ENCODE measurements at regions not wholly inside any gene's neighbourhood (a gene's known extent, or its start where the extent isn't known, plus 50 kb on each side); places are given as distances from the start of the nearest gene placed in this dataset.

DNA sequence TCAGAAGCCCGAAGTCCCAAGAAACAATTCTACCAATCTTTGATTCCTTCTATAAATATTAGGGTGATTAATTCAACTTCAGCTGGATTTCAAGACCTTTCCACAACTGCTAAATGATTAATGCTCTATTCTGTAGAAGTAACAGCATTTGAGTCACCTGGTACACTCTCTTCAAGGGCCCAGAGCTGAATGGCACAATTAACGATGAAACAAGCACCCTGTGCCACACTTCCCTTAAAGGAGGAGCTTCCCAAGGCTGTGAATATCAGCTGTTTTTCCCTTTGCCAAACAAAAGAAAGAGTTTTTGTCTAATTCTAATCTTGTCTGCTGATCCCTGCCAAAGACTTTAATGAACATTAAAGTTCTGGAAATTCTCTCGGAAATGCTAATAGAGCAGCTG, 56.0 kb downstream of the BOD1L2 start:
- DNase-seq (ENCODE audit: low read depth, low spot score): no peak
- in situ Hi-C loops (cut with HindIII; ENCODE audit: low sequenced_read_pairs): no loop called here

DNA sequence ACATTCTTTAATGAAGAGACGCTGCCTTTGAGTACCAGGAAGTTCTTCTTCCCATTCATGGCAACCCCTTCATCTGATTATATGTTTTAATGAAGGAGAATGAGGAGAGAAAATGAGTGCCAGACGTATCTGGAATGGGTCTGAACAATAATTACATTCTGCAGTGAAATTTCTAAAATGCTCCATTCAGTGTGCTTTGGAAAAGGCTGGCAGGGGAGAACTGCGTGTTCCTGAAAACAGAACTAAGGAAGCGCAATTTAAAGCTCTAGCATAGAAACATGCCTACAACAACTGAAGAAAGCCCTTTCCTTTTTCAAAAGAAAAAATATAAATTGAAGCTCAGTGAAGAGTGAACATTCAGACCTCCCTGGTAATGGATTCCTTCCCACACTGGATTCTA, 58.8 kb downstream of the BOD1L2 start:
- in situ Hi-C loops (cut with HindIII; ENCODE audit: low sequenced_read_pairs): no loop called here
- no peak for DNase-seq (ENCODE audit: low read depth, low spot score)

More for the DNA sequence above, 56.0 kb downstream of the BOD1L2 start:
- TF ChIP-seq, protein P1, sequence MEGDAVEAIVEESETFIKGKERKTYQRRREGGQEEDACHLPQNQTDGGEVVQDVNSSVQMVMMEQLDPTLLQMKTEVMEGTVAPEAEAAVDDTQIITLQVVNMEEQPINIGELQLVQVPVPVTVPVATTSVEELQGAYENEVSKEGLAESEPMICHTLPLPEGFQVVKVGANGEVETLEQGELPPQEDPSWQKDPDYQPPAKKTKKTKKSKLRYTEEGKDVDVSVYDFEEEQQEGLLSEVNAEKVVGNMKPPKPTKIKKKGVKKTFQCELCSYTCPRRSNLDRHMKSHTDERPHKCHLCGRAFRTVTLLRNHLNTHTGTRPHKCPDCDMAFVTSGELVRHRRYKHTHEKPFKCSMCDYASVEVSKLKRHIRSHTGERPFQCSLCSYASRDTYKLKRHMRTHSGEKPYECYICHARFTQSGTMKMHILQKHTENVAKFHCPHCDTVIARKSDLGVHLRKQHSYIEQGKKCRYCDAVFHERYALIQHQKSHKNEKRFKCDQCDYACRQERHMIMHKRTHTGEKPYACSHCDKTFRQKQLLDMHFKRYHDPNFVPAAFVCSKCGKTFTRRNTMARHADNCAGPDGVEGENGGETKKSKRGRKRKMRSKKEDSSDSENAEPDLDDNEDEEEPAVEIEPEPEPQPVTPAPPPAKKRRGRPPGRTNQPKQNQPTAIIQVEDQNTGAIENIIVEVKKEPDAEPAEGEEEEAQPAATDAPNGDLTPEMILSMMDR (IDR thresholded peaks at IDR 0.05; ENCODE audit: low read depth, low read length): no peak
- H3K4me3 ChIP-seq (ENCODE audit: low read depth, low read length): no peak overlapping the region

DNA sequence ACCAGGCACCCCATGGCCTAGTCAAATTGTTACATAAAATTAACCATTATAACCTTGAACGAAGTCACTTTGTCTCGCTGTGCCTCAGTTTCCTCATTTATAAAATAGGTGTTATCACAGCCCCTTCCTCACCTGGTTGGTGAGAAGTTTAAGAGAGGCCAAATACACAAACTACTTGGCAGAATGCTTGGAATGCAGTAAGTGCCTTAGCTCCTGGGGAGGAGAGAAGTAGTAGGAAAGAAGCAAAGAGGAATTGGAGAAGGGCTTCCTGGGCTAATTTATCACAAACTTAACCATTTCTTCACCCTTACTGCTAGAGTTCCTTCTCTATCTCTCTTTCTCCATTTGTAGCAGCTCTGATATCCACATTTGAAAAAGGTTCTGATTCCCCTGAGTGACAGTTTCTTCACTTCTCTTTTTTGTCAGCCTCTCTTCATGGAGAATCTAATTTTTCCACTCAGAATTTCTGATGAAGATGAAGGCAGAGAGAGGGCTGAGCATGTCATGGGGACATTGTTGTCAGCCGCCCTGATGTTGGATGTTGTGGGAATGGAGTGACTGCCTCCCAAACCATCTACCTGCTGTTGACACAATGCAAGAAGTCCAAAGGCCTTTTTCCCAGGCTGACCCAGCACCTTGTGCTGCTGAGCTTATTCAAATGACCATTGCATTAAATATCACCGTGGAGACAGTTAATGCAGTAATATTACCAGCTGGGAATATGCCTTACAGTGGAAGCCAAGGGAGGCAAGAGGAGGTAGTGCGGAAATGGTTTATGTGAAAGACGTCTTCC, 60.4 kb downstream of the BOD1L2 start:
- TF ChIP-seq, protein P1 (IDR thresholded peaks at IDR 0.05; ENCODE audit: low read depth, low read length): no peak
- in situ Hi-C loops (cut with HindIII; ENCODE audit: low sequenced_read_pairs): no loop called here
- DNase-seq (ENCODE audit: low read depth, low spot score): no peak
- no peak overlapping the region for H3K4me3 ChIP-seq (ENCODE audit: low read depth, low read length)

More for the DNA sequence above, 58.8 kb downstream of the BOD1L2 start:
- no peak overlapping the region for H3K4me3 ChIP-seq (ENCODE audit: low read depth, low read length)
- TF ChIP-seq, protein P1 (IDR thresholded peaks at IDR 0.05; ENCODE audit: low read depth, low read length): no peak

DNA sequence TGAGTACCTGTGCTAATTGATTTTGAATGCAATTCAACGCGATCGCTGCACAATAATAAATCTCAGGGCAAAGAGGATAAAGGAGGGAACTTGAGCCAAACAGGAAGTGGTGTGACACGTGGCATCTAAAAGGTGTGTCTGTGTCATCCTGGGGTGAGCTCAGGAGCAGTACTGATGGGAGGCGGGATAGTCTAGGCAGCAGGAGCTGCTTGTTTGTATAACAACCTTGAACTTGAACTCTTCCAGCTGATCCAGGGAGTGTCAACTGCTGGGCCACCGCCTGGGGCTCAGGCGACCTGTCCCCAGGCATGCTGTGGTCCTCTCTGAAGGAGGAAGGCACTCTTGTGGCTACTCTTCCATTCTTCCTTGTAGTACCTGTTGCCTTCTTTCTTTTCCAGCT, 61.2 kb downstream of the BOD1L2 start:
- TF ChIP-seq, protein P1 (IDR thresholded peaks at IDR 0.05; ENCODE audit: low read depth, low read length): no peak
- in situ Hi-C loops (cut with HindIII; ENCODE audit: low sequenced_read_pairs): no loop called here

DNA sequence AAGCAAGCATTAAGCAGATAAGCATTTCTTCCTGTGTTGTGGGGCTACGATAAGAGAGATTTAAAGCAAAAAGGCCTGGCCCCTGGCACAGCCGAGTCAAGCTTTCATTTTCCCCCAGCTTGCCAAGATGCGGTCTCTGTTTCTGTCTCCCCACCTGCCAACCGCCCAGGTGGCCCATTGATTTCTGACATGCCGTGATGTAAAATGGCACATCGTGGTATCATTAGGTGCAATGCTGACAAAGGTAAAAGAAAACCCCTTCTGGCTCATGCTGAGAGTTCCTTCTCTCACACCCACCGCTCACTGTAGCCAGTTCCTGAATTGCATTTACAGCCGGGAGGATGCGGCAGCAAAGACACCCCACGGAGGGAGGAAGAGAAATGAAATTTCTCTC, 62.8 kb downstream of the BOD1L2 start:
- in situ Hi-C loops (cut with HindIII; ENCODE audit: low sequenced_read_pairs): no loop called here
- TF ChIP-seq, protein P1 (IDR thresholded peaks at IDR 0.05; ENCODE audit: low read depth, low read length): no peak
- DNase-seq (ENCODE audit: low read depth, low spot score): no peak
- H3K4me3 ChIP-seq (ENCODE audit: low read depth, low read length): no peak overlapping the region

More for the DNA sequence above, 61.2 kb downstream of the BOD1L2 start:
- no peak for DNase-seq (ENCODE audit: low read depth, low spot score)
- no peak overlapping the region for H3K4me3 ChIP-seq (ENCODE audit: low read depth, low read length)

DNA sequence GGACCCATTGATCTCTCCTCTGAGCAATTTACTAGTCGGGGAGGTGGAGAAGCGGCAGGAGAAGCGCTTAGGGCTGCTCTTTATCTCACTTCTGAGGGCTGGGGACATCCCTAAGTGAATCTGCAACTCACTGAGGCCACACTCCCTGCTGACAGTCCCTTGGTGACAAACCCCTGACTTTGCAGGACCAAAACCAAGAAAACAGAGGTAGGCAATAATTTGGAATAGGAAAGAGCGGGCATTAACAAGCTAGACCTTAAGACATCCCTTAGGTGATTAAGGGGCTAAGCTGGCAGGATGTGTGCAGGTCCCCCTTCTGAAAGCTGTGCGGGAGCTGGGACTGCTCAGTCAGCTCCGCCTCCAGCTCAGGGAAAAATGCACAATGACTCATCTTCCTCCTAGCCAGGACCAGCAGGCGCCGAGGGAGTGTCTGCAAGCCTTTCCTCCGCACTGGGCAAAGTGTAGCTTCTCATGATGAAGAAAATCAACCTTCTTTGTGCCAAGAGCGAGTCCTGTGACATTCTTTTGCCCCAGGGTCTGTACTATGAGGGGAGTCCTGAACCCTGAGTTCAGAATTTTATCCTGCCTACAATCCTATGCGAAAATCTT, 63.3 kb downstream of the BOD1L2 start:
- H3K4me3 ChIP-seq (ENCODE audit: low read depth, low read length): no peak overlapping the region
- DNase-seq (ENCODE audit: low read depth, low spot score): peak; percentile 68
- in situ Hi-C loops (cut with HindIII; ENCODE audit: low sequenced_read_pairs): no loop called here
- TF ChIP-seq, protein P1 (IDR thresholded peaks at IDR 0.05; ENCODE audit: low read depth, low read length): no peak
